Cardiac fibroblast (primary cell): ENCODE measurements at regions not wholly inside any gene's neighbourhood (a gene's known extent, or its start where the extent isn't known, plus 50 kb on each side); places are given as distances from the start of the nearest gene placed in this dataset.

Source experiments
- DNase-seq, 2 donors: peaks; one replicate each; pipeline versions ENCODE4 v3.0.0 to v3.0.0-alpha.2; 2010; ENCODE audit warnings: low read depth in 2 of 2
- H3K4me3 ChIP-seq, 2 donors: replicated peaks in 1 of 2; 1 replicate in 1 of 2; 2 replicates in 1 of 2; pipeline ENCODE4 v1.5.1; 2011; ENCODE audit warnings: low read depth in 2 of 2, low read length in 2 of 2, mild to moderate bottlenecking in 2 of 2, moderate library complexity in 1 of 2
- TF ChIP-seq, protein P1 (sequence below): IDR thresholded peaks from one replicate; pipeline ENCODE4 v1.5.1; 2011; ENCODE audit warnings: low read depth, mild to moderate bottlenecking, low read length, inconsistent platforms

DNA sequence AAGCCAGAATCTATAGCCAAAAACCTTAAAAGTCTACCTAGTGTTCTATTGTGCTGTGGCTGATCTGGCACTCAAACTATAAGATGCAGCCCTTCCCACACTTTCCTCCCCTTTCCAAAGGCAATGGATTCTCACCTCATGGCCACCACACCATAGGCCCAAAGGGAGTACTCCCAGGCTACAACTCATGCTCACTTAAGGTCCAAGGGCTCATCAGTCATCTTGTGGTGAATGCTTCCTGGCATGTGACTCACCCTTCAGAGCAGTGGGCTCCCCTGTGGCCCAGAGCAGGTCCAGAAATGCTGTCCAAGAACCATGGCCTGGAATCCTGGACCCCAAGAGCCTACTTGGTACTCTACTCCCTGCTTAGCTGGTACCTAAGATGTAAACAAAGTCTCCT, 181.0 kb downstream of the CHRDL1 start:
- TF ChIP-seq, protein P1, sequence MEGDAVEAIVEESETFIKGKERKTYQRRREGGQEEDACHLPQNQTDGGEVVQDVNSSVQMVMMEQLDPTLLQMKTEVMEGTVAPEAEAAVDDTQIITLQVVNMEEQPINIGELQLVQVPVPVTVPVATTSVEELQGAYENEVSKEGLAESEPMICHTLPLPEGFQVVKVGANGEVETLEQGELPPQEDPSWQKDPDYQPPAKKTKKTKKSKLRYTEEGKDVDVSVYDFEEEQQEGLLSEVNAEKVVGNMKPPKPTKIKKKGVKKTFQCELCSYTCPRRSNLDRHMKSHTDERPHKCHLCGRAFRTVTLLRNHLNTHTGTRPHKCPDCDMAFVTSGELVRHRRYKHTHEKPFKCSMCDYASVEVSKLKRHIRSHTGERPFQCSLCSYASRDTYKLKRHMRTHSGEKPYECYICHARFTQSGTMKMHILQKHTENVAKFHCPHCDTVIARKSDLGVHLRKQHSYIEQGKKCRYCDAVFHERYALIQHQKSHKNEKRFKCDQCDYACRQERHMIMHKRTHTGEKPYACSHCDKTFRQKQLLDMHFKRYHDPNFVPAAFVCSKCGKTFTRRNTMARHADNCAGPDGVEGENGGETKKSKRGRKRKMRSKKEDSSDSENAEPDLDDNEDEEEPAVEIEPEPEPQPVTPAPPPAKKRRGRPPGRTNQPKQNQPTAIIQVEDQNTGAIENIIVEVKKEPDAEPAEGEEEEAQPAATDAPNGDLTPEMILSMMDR: no peak
- no peak overlapping the region for H3K4me3 ChIP-seq
- no peak for DNase-seq
